ENCODE measurements at regions not wholly inside any gene's neighbourhood (a gene's known extent, or its start where the extent isn't known, plus 50 kb on each side); places are given as distances from the start of the nearest gene placed in this dataset.

DNA sequence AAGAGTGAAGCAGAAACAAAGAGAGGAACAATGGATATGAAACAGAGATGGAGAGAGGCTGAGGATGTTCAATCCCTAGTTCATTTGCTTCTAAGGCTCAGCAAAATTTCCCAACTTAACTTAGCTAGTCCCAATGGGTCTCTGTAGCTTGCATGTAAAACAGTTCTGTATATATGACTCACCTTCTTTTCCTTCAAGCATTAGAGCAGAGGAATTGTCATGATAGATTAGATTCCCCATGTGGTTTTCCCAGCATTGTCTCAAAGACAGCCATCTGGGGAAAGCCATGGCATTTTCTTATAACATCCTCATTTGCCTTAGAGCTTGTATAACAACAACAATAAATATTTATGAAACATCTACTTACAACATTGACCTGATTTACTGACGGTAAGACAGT lies 93.9 kb upstream of the GATB start:
- TF ChIP-seq CTCF (IDR thresholded peaks at IDR 0.05) (no peak), POLR2A (IDR thresholded peaks at IDR 0.05) (no peak), POLR2AphosphoS5 (IDR thresholded peaks at IDR 0.05; ENCODE audit: insufficient read depth in 1 of 2, low read depth in 1 of 2) (no peak)

Measured in vagina (tissue), 2 donors.